EH (cell line): ENCODE measurements at regions not wholly inside any gene's neighbourhood (a gene's known extent, or its start where the extent isn't known, plus 50 kb on each side); places are given as distances from the start of the nearest gene placed in this dataset.

ENCODE experiments used
- DNase-seq: peaks from one replicate; pipeline ENCODE4 v3.0.0-alpha.2; 2015; ENCODE audit warnings: low read depth

DNA sequence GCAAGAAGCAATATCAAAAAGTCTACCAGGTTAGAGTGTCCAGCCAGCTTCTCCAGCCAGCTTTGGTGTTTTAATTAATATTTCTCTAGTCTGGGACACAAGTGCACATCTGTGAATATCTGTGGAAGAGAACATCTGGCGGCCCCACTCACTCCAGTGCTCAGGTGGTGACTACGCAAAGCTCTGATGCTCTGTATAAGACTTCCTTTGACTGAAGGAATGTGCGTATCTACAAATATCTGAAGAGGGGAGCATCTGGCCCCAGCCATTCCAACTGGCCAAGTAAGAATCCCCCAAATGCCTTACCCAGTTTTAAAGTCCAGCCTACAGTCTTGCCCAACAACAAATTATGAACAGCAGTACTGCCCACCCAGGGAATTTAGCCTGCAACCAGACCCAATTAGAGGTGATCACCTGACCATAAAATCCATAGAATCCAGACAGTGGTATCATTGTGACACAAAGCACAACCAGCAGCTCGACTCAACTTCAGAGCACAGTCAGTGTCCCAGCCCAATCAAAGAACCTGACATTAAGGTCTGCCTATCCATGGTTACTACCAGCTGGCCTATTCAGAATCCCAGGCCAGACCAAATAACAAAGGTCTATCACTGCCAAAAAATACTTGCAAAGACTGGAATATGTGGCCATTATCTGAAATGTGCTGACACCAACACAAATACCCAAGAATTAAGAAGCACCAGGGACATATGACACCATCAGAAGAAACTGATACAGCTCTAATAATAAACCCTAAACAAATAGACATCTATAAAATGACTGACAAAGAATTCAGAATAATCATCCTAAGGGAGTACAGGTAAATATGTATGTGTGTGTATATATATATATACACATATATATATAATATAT, 76.1 kb upstream of the MANEA start:
- no peak for DNase-seq

DNA sequence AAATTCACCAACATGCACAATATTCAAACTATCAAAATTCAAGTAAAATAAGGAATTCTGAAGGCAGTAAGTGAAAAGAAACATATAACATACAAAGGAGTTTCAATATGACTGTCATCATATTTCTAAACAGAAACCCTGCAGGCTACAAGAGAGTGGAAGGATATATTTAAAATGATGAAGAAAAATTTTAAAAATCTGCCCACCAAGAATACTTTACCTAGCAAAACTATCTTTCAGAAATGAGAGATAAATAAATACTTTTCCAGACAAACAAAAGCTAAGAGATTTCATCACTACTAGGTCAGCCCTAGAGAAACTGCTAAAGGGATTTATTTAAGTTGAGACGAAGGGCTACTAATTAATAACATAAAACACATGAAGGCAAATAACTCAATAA, 73.8 kb upstream of the MANEA start:
- no peak for DNase-seq

DNA sequence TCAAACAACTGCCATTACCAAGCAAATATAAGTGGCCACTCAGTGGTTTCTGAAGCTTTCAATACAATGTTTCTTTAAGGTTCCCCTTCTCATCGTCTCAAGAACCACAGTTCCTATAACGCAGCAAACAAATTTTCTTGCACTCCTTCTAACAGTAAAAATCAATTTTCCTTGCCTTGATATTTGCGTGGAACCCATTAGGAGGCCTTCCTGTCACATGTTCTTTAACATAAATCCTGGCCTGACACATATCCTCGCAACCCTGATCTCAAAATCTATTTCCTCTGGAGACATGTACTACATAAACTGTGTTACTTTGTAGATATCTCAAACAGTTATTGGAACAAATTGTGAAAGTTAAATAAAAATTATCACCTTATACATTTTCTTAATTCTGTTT, 65.9 kb upstream of the MANEA start:
- DNase-seq = no peak

DNA sequence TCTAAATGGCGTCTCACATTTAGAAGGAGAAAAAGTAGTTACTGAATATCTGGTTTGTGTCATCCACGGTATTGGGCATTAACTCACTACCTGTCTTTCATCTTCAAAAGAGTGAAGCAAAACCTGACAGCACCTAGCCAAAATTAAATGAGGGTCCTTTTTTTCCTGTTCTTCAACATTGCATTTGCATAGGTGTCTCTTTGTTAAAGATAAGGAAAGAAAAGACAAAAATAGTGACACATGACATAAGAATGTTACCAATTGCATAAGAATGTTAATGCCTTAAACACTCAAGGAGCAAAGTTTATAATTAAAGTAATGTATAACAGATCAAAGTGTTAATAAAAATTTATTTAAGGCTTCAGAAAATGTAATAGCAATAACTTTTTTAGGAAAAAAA, 61.4 kb upstream of the MANEA start:
- no peak for DNase-seq

DNA sequence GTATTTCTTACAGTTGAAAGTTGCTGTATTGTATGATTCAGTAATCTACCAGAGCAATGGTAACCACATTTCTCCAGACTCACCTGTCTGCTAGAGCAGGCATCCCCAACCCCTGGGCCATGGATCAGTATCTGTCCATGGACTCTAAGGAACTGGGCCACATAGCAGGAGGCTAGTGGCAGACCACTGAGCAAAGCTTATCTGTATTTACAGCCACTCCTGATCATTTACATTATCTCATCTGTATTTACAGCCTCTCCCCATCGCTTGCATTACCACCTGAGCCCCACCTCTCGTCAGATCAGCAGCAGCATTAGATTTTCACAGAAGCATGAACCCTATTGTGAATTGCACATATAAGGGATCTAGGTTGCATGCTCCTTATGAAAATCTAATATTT, 60.3 kb upstream of the MANEA start:
- DNase-seq = no peak

DNA sequence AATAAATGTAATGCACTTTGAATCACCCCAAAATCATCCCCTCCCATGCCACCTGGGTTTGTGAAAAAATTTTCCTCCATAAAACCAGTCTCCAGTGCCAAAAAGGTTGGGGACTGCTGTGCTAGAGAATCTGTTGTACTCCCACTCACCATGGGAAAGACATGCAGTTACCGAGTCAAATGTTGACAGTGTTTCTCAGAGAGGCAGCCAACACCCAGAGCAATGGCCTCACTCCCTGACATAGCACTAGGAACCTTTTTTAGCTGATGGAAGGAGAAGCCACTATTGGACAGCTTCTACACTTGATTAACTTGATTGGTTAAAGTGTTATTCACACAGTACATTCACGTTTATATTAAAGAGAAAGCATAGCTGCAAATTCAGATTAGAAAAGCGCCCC, 59.8 kb upstream of the MANEA start:
- no peak for DNase-seq

DNA sequence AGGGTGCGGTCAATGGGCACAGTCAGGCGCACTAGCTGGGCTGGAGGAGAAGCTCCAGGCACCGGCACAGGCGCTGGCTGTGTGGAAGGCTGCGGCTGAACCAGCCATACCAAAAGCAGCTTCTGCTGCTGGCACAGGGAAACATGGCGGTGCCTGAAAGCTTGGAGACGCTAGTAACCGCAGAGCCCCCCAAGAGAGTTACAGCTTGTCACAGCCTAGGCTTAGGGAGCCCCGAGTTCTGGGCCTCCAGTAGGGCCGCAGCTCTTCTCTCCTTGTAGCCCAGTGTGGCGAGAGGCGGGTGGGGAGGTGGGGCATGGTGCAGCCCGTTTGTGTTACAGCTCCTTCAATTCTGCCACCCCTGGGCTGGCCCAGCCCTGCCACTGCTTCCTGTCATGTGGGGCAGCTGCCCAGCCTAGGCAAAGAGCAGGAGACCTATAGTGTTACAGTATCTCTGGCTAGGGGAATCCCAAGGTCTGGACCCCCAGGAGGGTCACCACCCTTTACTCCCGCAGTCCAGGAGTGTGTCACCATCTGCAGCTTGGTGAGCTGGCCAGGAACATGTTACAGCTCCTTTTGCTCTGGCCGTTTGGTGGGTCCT, 58.6 kb upstream of the MANEA start:
- no peak for DNase-seq

DNA sequence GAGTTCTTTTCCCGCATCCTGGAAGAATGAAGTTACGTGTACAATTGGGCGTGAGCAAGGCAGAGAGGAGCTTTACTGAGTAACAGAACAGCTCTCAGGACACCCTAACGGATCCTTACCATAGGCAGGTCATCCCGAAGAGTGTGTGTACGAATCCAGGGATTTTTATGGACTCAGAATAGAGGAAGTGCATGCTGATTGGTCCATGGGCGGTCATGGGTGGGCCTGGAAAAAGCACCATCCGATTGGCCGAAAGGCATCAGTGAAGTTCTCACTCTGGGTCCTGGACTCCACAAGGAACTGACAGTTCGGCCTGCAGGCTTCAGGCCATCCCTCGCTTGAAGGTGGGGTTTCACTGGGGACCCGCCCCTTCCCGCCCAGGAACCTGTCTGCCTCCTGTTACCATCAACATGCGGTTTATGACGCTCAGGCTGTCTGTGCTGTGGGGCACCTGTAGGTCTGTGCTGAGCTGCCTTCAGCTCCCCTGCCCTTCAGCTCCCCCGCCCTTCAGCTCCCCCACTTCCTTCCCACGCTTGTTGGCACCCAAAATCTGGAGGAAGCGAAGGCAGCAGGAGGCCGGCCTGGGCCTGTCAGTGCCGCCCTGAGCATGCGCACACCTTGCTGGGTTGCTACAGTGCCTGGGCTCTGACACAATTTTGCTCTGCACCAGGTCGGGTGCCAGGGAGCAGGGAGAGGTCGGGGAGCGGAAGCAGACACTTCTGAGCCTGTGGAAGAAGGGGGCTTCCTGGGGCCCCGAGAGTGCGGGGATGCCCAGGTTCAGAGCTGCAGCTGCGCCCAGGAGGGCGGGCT, 57.9 kb upstream of the MANEA start:
- no peak for DNase-seq

DNA sequence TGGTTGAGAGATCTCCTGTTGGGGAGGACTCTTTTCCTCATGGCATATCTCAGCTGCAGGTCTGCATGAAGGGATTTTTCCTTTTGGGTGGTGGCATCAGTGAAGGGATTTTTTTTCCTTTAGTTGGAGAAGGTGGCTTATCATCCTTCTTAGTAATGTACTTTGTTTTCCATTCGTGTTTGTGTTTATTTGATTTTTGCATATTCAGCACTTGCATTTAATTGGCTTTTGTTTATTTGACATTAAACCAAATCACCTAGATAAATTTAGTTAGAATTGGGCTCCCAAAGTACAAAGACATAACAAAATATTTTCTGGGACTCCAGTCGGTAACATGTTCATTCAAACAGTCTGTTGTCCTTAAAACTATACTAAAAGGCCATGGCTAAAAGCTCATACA, 56.2 kb upstream of the MANEA start:
- DNase-seq = no peak
